ENCODE measurements at regions not wholly inside any gene's neighbourhood (a gene's known extent, or its start where the extent isn't known, plus 50 kb on each side); places are given as distances from the start of the nearest gene placed in this dataset.

- TF ChIP-seq CTCF (conservative IDR thresholded peaks at IDR 0.05): no peak
- no peak for TF ChIP-seq EZH2 (IDR thresholded peaks at IDR 0.05; ENCODE audit: low read depth)
These were observed 156.3 kb upstream of the FST start for GRCh38 chr5:53323943-53324642.

All from PC-9 (cell line).